Myocyte (in vitro differentiated cells): ENCODE measurements at regions not wholly inside any gene's neighbourhood (a gene's known extent, or its start where the extent isn't known, plus 50 kb on each side); places are given as distances from the start of the nearest gene placed in this dataset.

Experiments
- DNase-seq: peaks from one replicate; pipeline ENCODE4 v3.0.0-alpha.2; 2012; ENCODE audit warnings: low read depth

- no peak for DNase-seq
Observed at GRCh38 chr5:29309359-29309758, 1884.1 kb upstream of the CDH6 start.

- DNase-seq: no peak
Observed at GRCh38 chr5:29307478-29307877, 1886.0 kb upstream of the CDH6 start.

GRCh38 chr5:29304545-29304944, 1888.9 kb upstream of the CDH6 start:
- no peak for DNase-seq

- DNase-seq: no peak
Observed at GRCh38 chr5:29296548-29296947, 1896.9 kb upstream of the CDH6 start.

GRCh38 chr5:29277642-29278041, 1915.8 kb upstream of the CDH6 start:
- no peak for DNase-seq

- DNase-seq: no peak
Observed at GRCh38 chr5:29276371-29276770, 1917.1 kb upstream of the CDH6 start.

GRCh38 chr5:29263915-29264351, 1929.6 kb upstream of the CDH6 start:
- no peak for DNase-seq

- DNase-seq: no peak
Observed at GRCh38 chr5:29262339-29263123, 1931.0 kb upstream of the CDH6 start.

GRCh38 chr5:29261213-29261612, 1932.3 kb upstream of the CDH6 start:
- no peak for DNase-seq

- DNase-seq: no peak
Observed at GRCh38 chr5:29252390-29252789, 1941.1 kb upstream of the CDH6 start.

- DNase-seq: no peak
Observed at GRCh38 chr5:29247346-29248028, 1946.0 kb upstream of the CDH6 start.

- no peak for DNase-seq
Observed at GRCh38 chr5:29240379-29240778, 1953.1 kb upstream of the CDH6 start.

GRCh38 chr5:29239606-29240005, 1953.9 kb upstream of the CDH6 start:
- no peak for DNase-seq

- no peak for DNase-seq
Observed at GRCh38 chr5:29238115-29238514, 1955.4 kb upstream of the CDH6 start.

- no peak for DNase-seq
Observed at GRCh38 chr5:29231154-29231553, 1962.3 kb upstream of the CDH6 start.

- DNase-seq: no peak
Observed at GRCh38 chr5:29230591-29230990, 1962.9 kb upstream of the CDH6 start.

- DNase-seq: no peak
Observed at GRCh38 chr5:29229461-29229860, 1964.0 kb upstream of the CDH6 start.

GRCh38 chr5:29218138-29218537, 1975.3 kb upstream of the CDH6 start:
- no peak for DNase-seq

GRCh38 chr5:29214839-29215238, 1978.6 kb upstream of the CDH6 start:
- DNase-seq: no peak

- no peak for DNase-seq
Observed at GRCh38 chr5:29213475-29213874, 1980.0 kb upstream of the CDH6 start.

GRCh38 chr5:29208024-29208423, 1985.5 kb upstream of the CDH6 start:
- no peak for DNase-seq

- no peak for DNase-seq
Observed at GRCh38 chr5:29203049-29203448, 1990.4 kb upstream of the CDH6 start.
